HepG2 (cell line): ENCODE measurements at regions not wholly inside any gene's neighbourhood (a gene's known extent, or its start where the extent isn't known, plus 50 kb on each side); places are given as distances from the start of the nearest gene placed in this dataset.

Experiments
- ATAC-seq: fragments of 200-7000 bp; cut with Tn5 transposase; 3 replicates; pipeline ENCODE4 v1.9.1; 2020; ENCODE audit warnings: mild to moderate bottlenecking, moderate library complexity
- BruUV-seq: library from RNA; stranded (reverse); fragments of 400-500 nt; replicated peaks from 2 replicates; lab custom pipeline; 2021; lab: Mats Ljungman, UMichigan
- CTCF ChIA-PET: fragments of 300-600 bp; formaldehyde crosslinking; extraction: SDS; loops from one replicate; lab custom pipeline; 2021; ENCODE audit warnings: low total read pairs, inconsistent platforms, low intra/inter-chr PET ratio; lab: Yijun Ruan, JAX
- POLR2A ChIA-PET: fragments of 350-600 bp; sonication (Branson Sonifier 250); formaldehyde crosslinking; loops from one replicate; lab custom pipeline; 2020; ENCODE audit warnings: antibody characterized with exemption, inconsistent platforms; lab: Yijun Ruan, JAX
- DNase-seq: peaks from one replicate; pipeline ENCODE4 v3.0.0-alpha.2; 2015; ENCODE audit warnings: low spot score
- FAIRE-seq: peaks from 3 replicates; lab custom pipeline; 2011; peaks lifted over from hg19 to GRCh38; lab: Jason Lieb, UNC
- H2AFZ ChIP-seq: one replicate; pipeline ENCODE4 v1.6.1; 2011; ENCODE audit warnings: low read length, inconsistent platforms
- H3K27ac ChIP-seq: fragments of 300-600 bp; 3 replicates; pipeline ENCODE4 v1.8.0; 2011; ENCODE audit warnings: mixed run types, mild to moderate bottlenecking, mixed read lengths, low read length, inconsistent platforms; ENCODE audit not compliant: insufficient read depth; ENCODE audit errors: extremely low read length
- H3K27me3 ChIP-seq, 2 experiments: fragments of 200-600 bp in 1 of 2; 2 replicates in 1 of 2; 3 replicates in 1 of 2; pipeline versions ENCODE4 v1.6.0 to v1.8.0; 2011; ENCODE audit warnings: low read length in 2 of 2, mild to moderate bottlenecking in 2 of 2, moderate library complexity in 2 of 2, inconsistent platforms in 1 of 2; ENCODE audit not compliant: insufficient read depth in 2 of 2, control insufficient read depth in 1 of 2
- H3K36me3 ChIP-seq, 2 experiments: fragments of 200-600 bp in 1 of 2; replicated peaks in 1 of 2; 2 replicates in 1 of 2; 3 replicates in 1 of 2; pipeline versions ENCODE4 v1.5.1 to v1.8.0; 2011; ENCODE audit warnings: low read length in 2 of 2, inconsistent platforms in 1 of 2; ENCODE audit not compliant: insufficient read depth in 2 of 2, control insufficient read depth in 1 of 2
- H3K4me1 ChIP-seq: 2 replicates; pipeline ENCODE4 v1.5.1; 2012; ENCODE audit warnings: low read length, inconsistent platforms; ENCODE audit not compliant: insufficient read depth
- H3K4me2 ChIP-seq: 2 replicates; pipeline ENCODE4 v1.6.0; 2011; ENCODE audit warnings: low read depth, low read length, inconsistent platforms
- H3K4me3 ChIP-seq, 3 experiments: fragments of 200-600 bp in 1 of 3; sonication (generic), shearing (Covaris generic) in 1 of 3; replicated peaks in 1 of 3; 2 replicates each; pipeline ENCODE4 v1.5.1; 2011 to 2016; ENCODE audit warnings: low read length in 3 of 3, inconsistent platforms in 2 of 3, low read depth in 2 of 3, mild to moderate bottlenecking in 2 of 3, control low read depth in 1 of 3, mixed read lengths in 1 of 3; ENCODE audit not compliant: insufficient read depth in 1 of 3
- H3K79me2 ChIP-seq: one replicate; pipeline ENCODE4 v1.6.1; 2011; ENCODE audit warnings: low read length, inconsistent platforms; ENCODE audit not compliant: insufficient read depth
- H3K9ac ChIP-seq: 2 replicates; pipeline ENCODE4 v1.6.0; 2011; ENCODE audit warnings: mild to moderate bottlenecking, low read depth, low read length, inconsistent platforms; ENCODE audit not compliant: insufficient read depth
- H3K9me3 ChIP-seq: 2 replicates; pipeline ENCODE4 v1.5.1; 2012; ENCODE audit warnings: mild to moderate bottlenecking, low read length
- H4K20me1 ChIP-seq: 2 replicates; pipeline ENCODE4 v1.6.0; 2011; ENCODE audit warnings: inconsistent platforms, mild to moderate bottlenecking, low read length, moderate library complexity; ENCODE audit not compliant: insufficient read depth
- AKAP8 ChIP-seq: sonication (generic); formaldehyde crosslinking; IDR thresholded peaks from 2 replicates; pipeline ENCODE4 v1.5.1; 2020; ENCODE audit warnings: mild to moderate bottlenecking, missing genetic modification reagents
- DDIT3 ChIP-seq: sonication (generic); formaldehyde crosslinking; IDR thresholded peaks from 2 replicates; pipeline ENCODE4 v1.4.0; 2020; ENCODE audit warnings: mild to moderate bottlenecking, missing genetic modification reagents
- HNF4A ChIP-seq: sonication (generic); formaldehyde crosslinking; IDR thresholded peaks from 2 replicates; pipeline ENCODE4 v1.4.0; 2020; ENCODE audit warnings: missing genetic modification reagents
- HNRNPK ChIP-seq: fragments of 200-400 bp; formaldehyde crosslinking; IDR thresholded peaks from 2 replicates; pipeline ENCODE4 v1.6.1; 2018; ENCODE audit warnings: low read length, low read depth, moderate library complexity, mild to moderate bottlenecking; ENCODE audit not compliant: poor library complexity, severe bottlenecking
- MAFF ChIP-seq: IDR thresholded peaks from 2 replicates; pipeline ENCODE4 v1.6.1; 2011; ENCODE audit warnings: low read depth, low read length, improper control_type of control experiment
- PCBP1 ChIP-seq: fragments of 200-400 bp; formaldehyde crosslinking; IDR thresholded peaks from 2 replicates; pipeline ENCODE4 v1.6.1; 2017; ENCODE audit warnings: mild to moderate bottlenecking, low read depth, low read length, borderline replicate concordance
- PCBP2 ChIP-seq: fragments of 200-400 bp; formaldehyde crosslinking; optimal IDR thresholded peaks from 2 replicates; pipeline ENCODE3; 2018; ENCODE audit warnings: low read length, low read depth; ENCODE audit not compliant: poor library complexity, severe bottlenecking
- PHF20 ChIP-seq: sonication (generic); formaldehyde crosslinking; IDR thresholded peaks from 2 replicates; pipeline ENCODE4 v1.5.0; 2020; ENCODE audit warnings: mild to moderate bottlenecking, missing genetic modification reagents
- RCOR2 ChIP-seq: IDR thresholded peaks from 2 replicates; pipeline ENCODE4 v1.6.1; 2016; ENCODE audit warnings: missing biosample characterization, missing genetic modification reagents
- YY1 ChIP-seq: IDR thresholded peaks from 2 replicates; pipeline ENCODE4 v1.6.1; 2011; ENCODE audit warnings: low read length, low read depth, moderate library complexity, mild to moderate bottlenecking; ENCODE audit not compliant: insufficient read depth, insufficient replicate concordance
- ZNF510 ChIP-seq: sonication (generic); formaldehyde crosslinking; IDR thresholded peaks from 2 replicates; pipeline ENCODE4 v1.4.0; 2020; ENCODE audit warnings: low read depth, mild to moderate bottlenecking, missing genetic modification reagents
- ZNF629 ChIP-seq: sonication (generic); formaldehyde crosslinking; conservative IDR thresholded peaks from 2 replicates; pipeline ENCODE4 v1.5.0; 2020; ENCODE audit warnings: missing genetic modification reagents
- ZNF704 ChIP-seq: sonication (generic); formaldehyde crosslinking; IDR thresholded peaks from 2 replicates; pipeline ENCODE4 v1.8.1; 2023; ENCODE audit warnings: mild to moderate bottlenecking, inconsistent platforms, moderate library complexity, missing genetic modification reagents, borderline replicate concordance
- ZNF710 ChIP-seq: sonication (generic); formaldehyde crosslinking; IDR thresholded peaks from 2 replicates; pipeline ENCODE4 v1.5.0; 2020; ENCODE audit warnings: mild to moderate bottlenecking, missing genetic modification reagents, borderline replicate concordance
- WGBS: methylation state at CpG from one replicate; pipeline ENCODE4 v1.1.6; 2017; ENCODE audit warnings: low lambda C conversion rate; 5-methylcytosine and 5-hydroxymethylcytosine counted together
- in situ Hi-C: cut with HindIII; loops from 2 replicates; pipeline ENCODE4 v1.10.0; 2017; ENCODE audit warnings: low pct_unique_long_range_greater_than_20kb; ENCODE audit not compliant: extremely low pct_ligation_motif_present
- intact Hi-C: fragments of 100-400 bp; cut with micrococcal nuclease; formaldehyde crosslinking; loops from one replicate; pipeline ENCODE4 v1.10.0; 2022; ENCODE audit not compliant: unreplicated experiment

GRCh38 chr20:53838311-53838868, 232.0 kb downstream of the BCAS1 start:
- no peak overlapping the region for H3K27ac ChIP-seq
- WGBS = 74% methylated on average over 14 of the region's 14 CpGs

GRCh38 chr20:53837126-53837826, 233.1 kb downstream of the BCAS1 start:
- Histone ChIP-seq H3K9ac (no peak overlapping the region), H3K9me3 (no peaks in the 10 kb centered on the region), H3K36me3 (no peaks in the 10 kb centered on the region), H3K4me1 (peaks cover 30% of the 10 kb centered on the region), H4K20me1 (no peaks in the 10 kb centered on the region), H3K4me3 (no peak overlapping the region), H3K27me3 (no peaks in the 10 kb centered on the region), H3K4me2 (peak overlapping the region; percentile 34; the same call in 1 of the 2 replicates), H3K27ac (no peak overlapping the region), H2AFZ (no peak overlapping the region), H3K79me2 (no peaks in the 10 kb centered on the region)
- ChIA-PET POLR2A (no interaction called here), CTCF (no interaction called here)
- no peak for FAIRE-seq
- no TSS peak for BruUV-seq
- no peak for DNase-seq
- intact Hi-C loops = no loop called here
- peak; percentile 66 for ATAC-seq
- WGBS = 36% methylated on average over 5 of the region's 5 CpGs
- in situ Hi-C loops = no loop called here
- TF ChIP-seq PCBP1 (peak; percentile 81; the same call in 1 of the 2 replicates), YY1 (no peak), AKAP8 (CRISPR knock-in tag) (no peak), ZNF710 (0 out of 2 replicates have a peak, but pooled peaks have one; percentile 40), PHF20 (CRISPR knock-in tag) (no peak), ZNF704 (CRISPR knock-in tag) (no peak), HNRNPK (peak; percentile 96), MAFF (no peak), HNF4A (CRISPR knock-in tag) (peak; percentile 42; the same call in 1 of the 2 replicates), RCOR2 (CRISPR knock-in tag) (no peak), ZNF510 (CRISPR knock-in tag) (no peak), PCBP2 (peak; percentile 91)

More at GRCh38 chr20:53838311-53838868, 232.0 kb downstream of the BCAS1 start:
- ChIA-PET POLR2A (no interaction called here), CTCF (no interaction called here)
- Histone ChIP-seq H3K9ac (no peak overlapping the region), H3K9me3 (no peaks in the 10 kb centered on the region), H4K20me1 (no peaks in the 10 kb centered on the region), H3K4me1 (peaks cover 30% of the 10 kb centered on the region), H3K36me3 (no peaks in the 10 kb centered on the region), H3K4me2 (no peak overlapping the region), H2AFZ (no peak overlapping the region), H3K79me2 (no peaks in the 10 kb centered on the region), H3K27me3 (no peaks in the 10 kb centered on the region; a peak in 1 of 5 replicates), H3K4me3 (no peak overlapping the region)
- in situ Hi-C loops (no loop called here), intact Hi-C loops (no loop called here)
- ATAC-seq (no peak), DNase-seq (no peak), FAIRE-seq (no peak)
- BruUV-seq = no TSS peak
- no peak for TF ChIP-seq DDIT3 (CRISPR knock-in tag)
- peak; percentile 80 for TF ChIP-seq ZNF629 (CRISPR knock-in tag)
